Keratinocyte (primary cell): ENCODE measurements at regions not wholly inside any gene's neighbourhood (a gene's known extent, or its start where the extent isn't known, plus 50 kb on each side); places are given as distances from the start of the nearest gene placed in this dataset.

ENCODE experiments used
- DNase-seq: peaks from one replicate; pipeline ENCODE4 v3.0.0-alpha.2; 2011; ENCODE audit warnings: low read depth, missing footprints, low spot score
- FAIRE-seq: peaks from 2 replicates; lab custom pipeline; 2011; peaks lifted over from hg19 to GRCh38; lab: Jason Lieb, UNC
- H2AFZ ChIP-seq: 2 replicates; pipeline ENCODE4 v1.6.0; 2012; ENCODE audit warnings: low read length, control low read depth, inconsistent platforms; ENCODE audit not compliant: control insufficient read depth
- H3K27ac ChIP-seq: 2 replicates; pipeline ENCODE4 v1.5.1; 2011; ENCODE audit warnings: low read length; ENCODE audit not compliant: control insufficient read depth, insufficient read depth
- H3K27me3 ChIP-seq: 3 replicates; pipeline ENCODE4 v1.6.0; 2011; ENCODE audit warnings: low read length; ENCODE audit not compliant: control insufficient read depth, insufficient read depth; ENCODE audit errors: extremely low read depth
- H3K36me3 ChIP-seq, 2 experiments: 2 replicates in 1 of 2; 3 replicates in 1 of 2; pipeline ENCODE4 v1.5.1; 2011; ENCODE audit warnings: low read length in 2 of 2, mild to moderate bottlenecking in 1 of 2; ENCODE audit not compliant: control insufficient read depth in 2 of 2, insufficient read depth in 2 of 2; ENCODE audit errors: extremely low read depth in 1 of 2
- H3K4me1 ChIP-seq: 3 replicates; pipeline ENCODE4 v1.5.1; 2011; ENCODE audit warnings: low read length; ENCODE audit not compliant: control insufficient read depth, insufficient read depth; ENCODE audit errors: extremely low read depth
- H3K4me2 ChIP-seq: 3 replicates; pipeline ENCODE4 v1.6.0; 2011; ENCODE audit warnings: low read depth, low read length; ENCODE audit not compliant: control insufficient read depth, insufficient read depth; ENCODE audit errors: extremely low read depth
- H3K4me3 ChIP-seq, 3 experiments: fragments of 200-600 bp in 1 of 3; sonication (generic) in 1 of 3; 2 replicates in 2 of 3; 3 replicates in 1 of 3; pipeline ENCODE4 v1.5.1; 2011 to 2016; ENCODE audit warnings: low read length in 3 of 3, mild to moderate bottlenecking in 3 of 3, control low read depth in 2 of 3, inconsistent platforms in 1 of 3, low read depth in 1 of 3, mixed read lengths in 1 of 3, mixed run types in 1 of 3, moderate library complexity in 1 of 3; ENCODE audit not compliant: control insufficient read depth in 2 of 3, insufficient read depth in 2 of 3; ENCODE audit errors: extremely low read depth in 1 of 3
- H3K79me2 ChIP-seq: 2 replicates; pipeline ENCODE4 v1.6.0; 2012; ENCODE audit warnings: low read length; ENCODE audit not compliant: control insufficient read depth, insufficient read depth
- H3K9ac ChIP-seq: 3 replicates; pipeline ENCODE4 v1.6.0; 2011; ENCODE audit warnings: low read length; ENCODE audit not compliant: control insufficient read depth, insufficient read depth; ENCODE audit errors: extremely low read depth
- H3K9me1 ChIP-seq: 3 replicates; pipeline ENCODE4 v1.6.0; 2011; ENCODE audit warnings: low read length; ENCODE audit not compliant: control insufficient read depth, insufficient read depth; ENCODE audit errors: extremely low read depth
- H3K9me3 ChIP-seq: 2 replicates; pipeline ENCODE4 v1.5.1; 2012; ENCODE audit warnings: low read depth, low read length; ENCODE audit not compliant: control insufficient read depth
- H4K20me1 ChIP-seq: 3 replicates; pipeline ENCODE4 v1.6.0; 2011; ENCODE audit warnings: low read length; ENCODE audit not compliant: control insufficient read depth, insufficient read depth; ENCODE audit errors: extremely low read depth
- CTCF ChIP-seq, 3 experiments: IDR thresholded peaks in 1 of 3; conservative IDR thresholded peaks in 1 of 3; optimal IDR thresholded peaks in 1 of 3; 2 replicates in 2 of 3; 3 replicates in 1 of 3; pipeline versions ENCODE3 to v1.5.1; 2011; ENCODE audit warnings: low read length in 3 of 3, mild to moderate bottlenecking in 3 of 3, moderate library complexity in 2 of 3, control low read depth in 1 of 3, inconsistent platforms in 1 of 3; ENCODE audit not compliant: insufficient read depth in 2 of 3; ENCODE audit errors: extremely low read depth in 1 of 3
- EZH2 ChIP-seq: IDR thresholded peaks from one replicate; pipeline ENCODE4 v1.6.1; 2012; ENCODE audit warnings: inconsistent platforms, mild to moderate bottlenecking, low read length, moderate library complexity
- dilution Hi-C: fragments of 300-500 bp; cut with MboI; formaldehyde crosslinking; loops from one replicate; pipeline ENCODE4 v1.7.0; 2020; ENCODE audit warnings: low sequenced_read_pairs; ENCODE audit not compliant: extremely low pct_ligation_motif_present

GRCh38 chr3:118196183-118196582, 838.5 kb downstream of the IGSF11 start:
- FAIRE-seq = no peak
- no peak overlapping the region for H2AFZ ChIP-seq
- dilution Hi-C loops = no loop called here

GRCh38 chr3:118199044-118199443, 835.6 kb downstream of the IGSF11 start:
- TF ChIP-seq CTCF (optimal IDR thresholded peaks at IDR 0.05 in 1 of 3, IDR thresholded peaks at IDR 0.05 in 1 of 3, conservative IDR thresholded peaks at IDR 0.05 in 1 of 3; ENCODE audit: extremely low read depth in 1 of 3, insufficient read depth in 2 of 3, low read length in 3 of 3) (no peak), EZH2 (no peak)

More at GRCh38 chr3:118196183-118196582, 838.5 kb downstream of the IGSF11 start:
- Histone ChIP-seq H3K4me1 (no peaks in the 10 kb centered on the region), H3K4me3 (no peak overlapping the region), H3K27ac (no peak overlapping the region), H3K4me2 (no peak overlapping the region), H4K20me1 (no peaks in the 10 kb centered on the region), H3K36me3 (no peaks in the 10 kb centered on the region), H3K27me3 (no peaks in the 10 kb centered on the region), H3K79me2 (no peaks in the 10 kb centered on the region), H3K9me3 (no peaks in the 10 kb centered on the region), H3K9me1 (no peaks in the 10 kb centered on the region), H3K9ac (no peak overlapping the region)
- DNase-seq = no peak
- TF ChIP-seq CTCF (optimal IDR thresholded peaks at IDR 0.05 in 1 of 3, IDR thresholded peaks at IDR 0.05 in 1 of 3, conservative IDR thresholded peaks at IDR 0.05 in 1 of 3; ENCODE audit: extremely low read depth in 1 of 3, insufficient read depth in 2 of 3, low read length in 3 of 3) (no peak), EZH2 (no peak)

More at GRCh38 chr3:118199044-118199443, 835.6 kb downstream of the IGSF11 start:
- Histone ChIP-seq H3K79me2 (no peaks in the 10 kb centered on the region), H3K4me3 (no peak overlapping the region), H3K4me1 (no peaks in the 10 kb centered on the region), H3K9me1 (no peaks in the 10 kb centered on the region), H3K4me2 (no peak overlapping the region), H3K9ac (no peak overlapping the region), H3K27me3 (no peaks in the 10 kb centered on the region), H3K9me3 (no peaks in the 10 kb centered on the region), H2AFZ (no peak overlapping the region), H3K36me3 (no peaks in the 10 kb centered on the region), H3K27ac (no peak overlapping the region), H4K20me1 (no peaks in the 10 kb centered on the region)
- FAIRE-seq (no peak), DNase-seq (no peak)
- dilution Hi-C loops = no loop called here
